OCI-LY7 (cell line): ENCODE measurements at regions not wholly inside any gene's neighbourhood (a gene's known extent, or its start where the extent isn't known, plus 50 kb on each side); places are given as distances from the start of the nearest gene placed in this dataset.

Experiments used
- BruUV-seq: library from RNA; stranded (reverse); fragments of 400-500 nt; replicated peaks from 2 replicates; lab custom pipeline; 2021; lab: Mats Ljungman, UMichigan
- CTCF ChIA-PET: fragments of 300-600 bp; sonication (Branson Sonifier 250); formaldehyde crosslinking; loops from one replicate; lab custom pipeline; 2022; ENCODE audit warnings: antibody characterized with exemption; ENCODE audit not compliant: unreplicated experiment; lab: Charles Lee
- POLR2A ChIA-PET: fragments of 300-600 bp; sonication (Branson Sonifier 250); formaldehyde crosslinking; loops from one replicate; lab custom pipeline; 2022; ENCODE audit warnings: antibody characterized with exemption; lab: Charles Lee
- DNase-seq: peaks from one replicate; pipeline ENCODE4 v3.0.0-alpha.2; 2015; ENCODE audit warnings: low spot score
- H2AFZ ChIP-seq: fragments of 200-600 bp; sonication (generic), shearing (Covaris generic); 2 replicates; pipeline ENCODE4 v1.6.1; 2014; ENCODE audit warnings: mild to moderate bottlenecking, antibody characterized with exemption, low read length, moderate library complexity
- H3K27ac ChIP-seq: fragments of 200-600 bp; sonication (generic); 2 replicates; pipeline ENCODE4 v1.5.1; 2014; ENCODE audit warnings: mixed run types, low read depth, mild to moderate bottlenecking, moderate library complexity, low read length, inconsistent platforms; ENCODE audit not compliant: poor library complexity, severe bottlenecking
- H3K36me3 ChIP-seq: fragments of 200-600 bp; sonication (generic); 2 replicates; pipeline ENCODE4 v1.6.1; 2014; ENCODE audit warnings: mild to moderate bottlenecking, antibody characterized with exemption, low read length, moderate library complexity, mixed read lengths; ENCODE audit not compliant: insufficient read depth
- H3K4me1 ChIP-seq: fragments of 200-600 bp; sonication (generic); 2 replicates; pipeline ENCODE4 v1.5.1; 2014; ENCODE audit warnings: mild to moderate bottlenecking, low read length; ENCODE audit not compliant: insufficient read depth, poor library complexity, severe bottlenecking
- H3K4me2 ChIP-seq: fragments of 200-600 bp; sonication (generic); 2 replicates; pipeline ENCODE4 v1.6.1; 2014; ENCODE audit warnings: mild to moderate bottlenecking, low read length
- H3K4me3 ChIP-seq: fragments of 200-600 bp; sonication (generic); 2 replicates; pipeline ENCODE4 v1.5.1; 2014; ENCODE audit warnings: mild to moderate bottlenecking, low read depth, low read length; ENCODE audit not compliant: poor library complexity, severe bottlenecking
- H3K79me2 ChIP-seq: fragments of 200-600 bp; sonication (generic); 2 replicates; pipeline ENCODE4 v1.6.1; 2016; ENCODE audit warnings: low read depth, mild to moderate bottlenecking, low read length, moderate library complexity, mixed read lengths; ENCODE audit not compliant: insufficient read depth
- H3K9me2 ChIP-seq: fragments of 200-600 bp; sonication (generic); 2 replicates; pipeline ENCODE4 v1.6.1; 2016; ENCODE audit warnings: mild to moderate bottlenecking, low read length, mixed read lengths; ENCODE audit not compliant: insufficient read depth
- H3K9me3 ChIP-seq: fragments of 200-600 bp; sonication (generic); 2 replicates; pipeline ENCODE4 v1.6.1; 2014; ENCODE audit warnings: mild to moderate bottlenecking, mixed run types, low read length, mixed read lengths
- H4K20me1 ChIP-seq: fragments of 200-600 bp; sonication (generic); 2 replicates; pipeline ENCODE4 v1.6.1; 2014; ENCODE audit warnings: mild to moderate bottlenecking, antibody characterized with exemption, low read length, moderate library complexity, mixed read lengths; ENCODE audit not compliant: insufficient read depth
- EZH2phosphoT487 ChIP-seq: fragments of 200-600 bp; sonication (generic); IDR thresholded peaks from 2 replicates; pipeline ENCODE4 v1.6.1; 2018; ENCODE audit warnings: low read depth, borderline replicate concordance, mild to moderate bottlenecking, mixed run types, antibody characterized with exemption, low read length, moderate library complexity, mixed read lengths
- intact Hi-C: fragments of 100-400 bp; cut with micrococcal nuclease; formaldehyde crosslinking; loops from one replicate; pipeline ENCODE4 v1.10.0; 2022; ENCODE audit not compliant: unreplicated experiment
- TF ChIP-seq, protein P1 (sequence below): fragments of 200-600 bp; sonication (generic); conservative IDR thresholded peaks from 2 replicates; pipeline ENCODE4 v1.5.1; 2014; ENCODE audit warnings: mild to moderate bottlenecking, antibody characterized with exemption, low read length, moderate library complexity, mixed read lengths

DNA sequence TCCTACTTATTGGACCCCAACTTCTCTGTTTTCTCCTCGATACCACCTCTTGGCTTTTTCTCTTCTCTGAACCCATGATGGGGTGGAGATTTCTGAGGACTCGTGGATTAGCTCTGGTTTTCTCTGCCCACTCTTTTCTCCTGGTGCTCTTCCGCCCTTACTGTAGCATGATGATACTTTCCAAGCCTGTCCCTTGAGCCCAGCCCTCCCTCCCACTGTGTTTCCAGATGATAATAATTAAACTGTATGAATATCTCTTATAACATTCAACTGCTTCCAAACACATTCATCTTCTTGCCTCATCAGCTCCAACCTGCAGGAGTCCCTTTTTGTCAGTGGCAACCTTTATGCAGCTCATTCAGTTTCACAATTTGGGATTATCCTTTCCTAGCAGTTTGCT, 494.2 kb upstream of the KLF4 start:
- H3K9me2 ChIP-seq, result no peaks in the 10 kb centered on the region

DNA sequence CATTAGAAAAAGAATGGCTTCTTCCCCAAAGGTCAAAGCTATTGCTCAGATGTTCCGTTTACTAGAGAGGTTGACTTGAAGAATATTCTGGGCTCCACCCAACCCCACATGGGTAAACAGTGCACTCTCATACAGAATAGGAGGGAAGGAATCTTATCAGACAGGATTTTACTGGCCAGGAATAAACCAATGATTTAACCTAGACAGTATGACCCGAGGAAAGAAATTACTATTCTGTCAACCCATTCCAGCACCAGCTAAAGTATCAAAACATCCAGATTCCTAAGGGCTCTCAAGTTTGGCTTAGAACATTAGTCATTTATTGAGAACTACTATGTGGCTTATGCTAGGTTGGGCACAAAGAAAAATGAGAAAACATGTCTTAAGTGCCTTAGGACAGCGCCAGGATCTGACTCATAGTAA, 493.6 kb upstream of the KLF4 start:
- H4K20me1 ChIP-seq, result no peaks in the 10 kb centered on the region
- H3K36me3 ChIP-seq, result no peaks in the 10 kb centered on the region
- H3K9me3 ChIP-seq, result no peaks in the 10 kb centered on the region
- no peak for DNase-seq
- no peak overlapping the region for H3K27ac ChIP-seq
- H3K79me2 ChIP-seq, result no peaks in the 10 kb centered on the region
- no peaks in the 10 kb centered on the region for H3K4me1 ChIP-seq
- no peak overlapping the region for H3K4me2 ChIP-seq
- TF ChIP-seq EZH2phosphoT487, result no peak
- no peak overlapping the region for H3K4me3 ChIP-seq
- ChIA-PET POLR2A (no interaction called here), CTCF (no interaction called here)
- intact Hi-C loops, result no loop called here
- BruUV-seq, result no TSS peak
- no peak overlapping the region for H2AFZ ChIP-seq
- H3K9me2 ChIP-seq, result no peaks in the 10 kb centered on the region

More for the DNA sequence above, 494.2 kb upstream of the KLF4 start:
- Histone ChIP-seq H3K4me3 (no peak overlapping the region), H3K4me1 (no peaks in the 10 kb centered on the region), H3K27ac (no peak overlapping the region), H3K36me3 (no peaks in the 10 kb centered on the region), H2AFZ (no peak overlapping the region), H3K79me2 (no peaks in the 10 kb centered on the region), H3K4me2 (no peak overlapping the region), H3K9me3 (no peaks in the 10 kb centered on the region), H4K20me1 (no peaks in the 10 kb centered on the region)
- TF ChIP-seq EZH2phosphoT487, result no peak
- TF ChIP-seq, protein P1, sequence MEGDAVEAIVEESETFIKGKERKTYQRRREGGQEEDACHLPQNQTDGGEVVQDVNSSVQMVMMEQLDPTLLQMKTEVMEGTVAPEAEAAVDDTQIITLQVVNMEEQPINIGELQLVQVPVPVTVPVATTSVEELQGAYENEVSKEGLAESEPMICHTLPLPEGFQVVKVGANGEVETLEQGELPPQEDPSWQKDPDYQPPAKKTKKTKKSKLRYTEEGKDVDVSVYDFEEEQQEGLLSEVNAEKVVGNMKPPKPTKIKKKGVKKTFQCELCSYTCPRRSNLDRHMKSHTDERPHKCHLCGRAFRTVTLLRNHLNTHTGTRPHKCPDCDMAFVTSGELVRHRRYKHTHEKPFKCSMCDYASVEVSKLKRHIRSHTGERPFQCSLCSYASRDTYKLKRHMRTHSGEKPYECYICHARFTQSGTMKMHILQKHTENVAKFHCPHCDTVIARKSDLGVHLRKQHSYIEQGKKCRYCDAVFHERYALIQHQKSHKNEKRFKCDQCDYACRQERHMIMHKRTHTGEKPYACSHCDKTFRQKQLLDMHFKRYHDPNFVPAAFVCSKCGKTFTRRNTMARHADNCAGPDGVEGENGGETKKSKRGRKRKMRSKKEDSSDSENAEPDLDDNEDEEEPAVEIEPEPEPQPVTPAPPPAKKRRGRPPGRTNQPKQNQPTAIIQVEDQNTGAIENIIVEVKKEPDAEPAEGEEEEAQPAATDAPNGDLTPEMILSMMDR, result no peak
- POLR2A ChIA-PET, result no interaction called here
- intact Hi-C loops, result no loop called here
- DNase-seq, result no peak
- CTCF ChIA-PET, result no interaction called here
- BruUV-seq, result no TSS peak

DNA sequence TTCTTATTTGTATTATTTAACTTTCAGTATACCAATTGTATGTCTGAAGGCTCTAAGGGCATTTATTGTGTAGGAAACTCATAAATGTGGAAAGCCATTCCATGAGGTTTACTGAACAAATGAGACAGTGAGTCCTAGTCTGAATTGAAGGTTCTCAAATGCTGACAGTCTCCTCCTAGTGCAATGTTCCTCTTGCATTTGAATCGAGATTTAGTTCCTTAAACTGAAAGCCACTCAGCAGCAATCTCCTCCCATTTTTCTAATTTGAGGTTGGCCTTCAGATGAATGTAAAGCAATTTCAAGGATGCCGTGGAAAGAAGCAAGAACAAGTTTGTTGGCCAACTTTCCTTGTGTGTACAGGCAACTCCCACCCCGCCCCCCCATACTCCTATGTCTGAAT, 493.2 kb upstream of the KLF4 start:
- H3K9me2 ChIP-seq, result no peaks in the 10 kb centered on the region
- H3K36me3 ChIP-seq, result no peaks in the 10 kb centered on the region
- no peaks in the 10 kb centered on the region for H3K4me1 ChIP-seq
- intact Hi-C loops, result no loop called here
- CTCF ChIA-PET, result no interaction called here
- H2AFZ ChIP-seq, result no peak overlapping the region
- no peak overlapping the region for H3K27ac ChIP-seq
- no peak overlapping the region for H3K4me2 ChIP-seq
- H3K79me2 ChIP-seq, result no peaks in the 10 kb centered on the region
- H3K4me3 ChIP-seq, result no peak overlapping the region
- no peaks in the 10 kb centered on the region for H4K20me1 ChIP-seq
- BruUV-seq, result no TSS peak
- POLR2A ChIA-PET, result no interaction called here
- no peak for DNase-seq
- TF ChIP-seq, protein P1, result no peak
- no peak for TF ChIP-seq EZH2phosphoT487
- H3K9me3 ChIP-seq, result no peaks in the 10 kb centered on the region
